Activated CD8-positive, alpha-beta memory T cell treated with anti-CD3 and anti-CD28 coated beads for 1 hour (primary cell): ENCODE measurements at regions not wholly inside any gene's neighbourhood (a gene's known extent, or its start where the extent isn't known, plus 50 kb on each side); places are given as distances from the start of the nearest gene placed in this dataset.

Experiments
- DNase-seq, 2 donors: peaks; one replicate each; pipeline ENCODE4 v3.0.0-alpha.2; 2020; ENCODE audit warnings: low read depth in 1 of 2; ENCODE audit errors: extremely low read depth in 1 of 2

GRCh38 chr5:39598661-39599248 lies 174.0 kb upstream of the DAB2 start:
- no peak for DNase-seq

DNA sequence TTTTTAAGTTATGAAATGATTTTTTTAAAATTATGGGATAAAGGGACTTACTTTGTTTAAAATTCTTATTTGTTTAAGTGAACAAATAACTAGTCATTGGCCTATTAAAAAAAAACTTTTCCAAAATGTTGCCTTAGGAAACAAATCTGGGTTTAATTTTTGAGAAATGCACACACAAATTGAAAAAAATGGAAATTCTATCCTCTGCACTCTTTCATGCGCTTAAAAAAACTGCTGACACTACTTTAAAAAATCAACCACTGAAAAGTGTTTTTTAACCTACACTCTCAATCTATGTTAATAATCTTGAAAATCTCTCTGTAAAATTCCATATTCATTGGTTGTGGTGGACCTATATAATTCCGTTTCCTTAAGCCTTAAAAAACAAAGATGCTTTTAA lies 163.4 kb upstream of the DAB2 start:
- no peak for DNase-seq

- no peak for DNase-seq
These were observed 162.9 kb upstream of the DAB2 start for GRCh38 chr5:39587675-39588074.

DNA sequence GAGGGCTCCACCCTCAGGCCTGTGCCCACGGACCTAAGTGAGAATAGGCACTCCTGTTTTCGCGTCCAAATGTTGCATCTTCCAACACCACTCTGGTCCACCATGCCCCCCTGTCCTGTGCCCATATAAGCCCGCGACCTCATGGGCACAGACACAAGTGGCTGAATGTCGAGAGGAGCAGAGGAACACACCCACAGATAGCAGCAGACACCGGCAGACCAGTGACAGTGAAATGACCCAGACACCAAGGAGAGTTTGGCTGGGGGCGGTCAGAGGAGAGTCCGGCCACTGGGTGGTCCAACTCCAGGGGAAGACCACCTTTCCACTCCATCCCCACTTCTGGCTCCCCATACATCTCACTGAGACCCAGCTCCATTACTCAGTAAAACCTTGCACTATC lies 161.4 kb upstream of the DAB2 start:
- no peak for DNase-seq

GRCh38 chr5:39584927-39585326 lies 160.1 kb upstream of the DAB2 start:
- no peak for DNase-seq

DNA sequence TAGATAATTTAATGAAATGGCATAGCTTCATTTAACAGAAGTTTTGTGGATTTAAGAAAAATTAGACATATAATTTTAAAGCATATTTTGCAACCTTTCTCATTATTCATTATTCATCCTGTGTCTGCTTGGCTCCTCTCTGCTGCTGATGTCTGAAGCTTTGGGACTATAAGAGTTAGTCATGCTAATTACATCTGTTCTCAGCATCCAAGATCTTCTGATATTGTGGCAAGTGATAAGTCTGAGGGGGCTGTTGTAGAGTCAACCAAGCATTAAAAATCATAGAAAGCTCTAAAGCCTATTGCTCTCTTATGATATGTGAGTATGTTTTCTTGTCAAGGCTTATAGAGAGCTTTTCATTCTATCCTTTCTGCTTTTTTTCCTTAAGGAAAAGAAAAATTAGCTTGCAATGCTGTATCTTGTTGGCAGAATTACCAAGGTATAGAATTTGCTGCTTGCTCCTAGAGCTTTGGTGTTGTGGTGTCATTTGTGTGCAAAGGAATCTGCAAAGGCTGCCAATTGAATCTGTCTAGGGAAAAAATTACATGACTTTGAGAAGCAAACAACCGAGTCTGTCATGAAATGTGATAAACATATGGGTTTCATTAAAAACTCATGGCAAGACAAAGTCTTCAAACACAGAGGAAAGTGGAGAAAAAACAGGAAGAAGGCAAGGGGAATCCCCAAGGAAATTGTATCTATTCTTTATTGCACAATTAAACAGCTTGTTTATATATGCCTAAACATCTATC lies 156.1 kb upstream of the DAB2 start:
- no peak for DNase-seq

GRCh38 chr5:39579750-39580149 lies 155.0 kb upstream of the DAB2 start:
- no peak for DNase-seq

DNA sequence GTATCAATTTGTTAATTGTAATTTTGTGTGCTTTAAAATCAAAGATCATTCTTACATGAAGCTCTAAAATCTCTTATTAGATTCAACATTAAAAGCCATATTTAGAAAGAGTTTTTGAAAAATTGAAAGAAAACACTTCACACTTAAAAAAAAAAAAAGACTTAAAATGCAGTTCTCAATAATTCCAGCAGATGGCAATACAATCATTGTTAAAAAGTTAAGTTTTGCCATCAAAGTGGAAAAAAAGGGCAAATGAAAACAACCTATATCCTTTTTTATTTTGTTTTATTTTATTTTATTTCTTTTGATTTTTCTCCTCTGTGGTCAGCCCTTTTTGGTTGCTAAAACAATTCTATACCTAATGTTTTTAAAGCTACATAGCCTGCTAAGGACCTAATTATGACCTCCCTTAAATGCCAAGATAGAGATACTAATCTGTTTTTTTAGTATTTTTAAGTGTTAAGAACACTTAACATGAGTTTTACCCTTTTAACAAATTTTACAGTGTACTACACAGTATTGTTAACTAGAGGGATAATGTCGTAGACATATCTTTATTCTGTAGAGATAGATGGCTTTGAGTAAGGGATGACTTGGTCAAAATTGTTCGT lies 154.2 kb upstream of the DAB2 start:
- DNase-seq: no peak

DNA sequence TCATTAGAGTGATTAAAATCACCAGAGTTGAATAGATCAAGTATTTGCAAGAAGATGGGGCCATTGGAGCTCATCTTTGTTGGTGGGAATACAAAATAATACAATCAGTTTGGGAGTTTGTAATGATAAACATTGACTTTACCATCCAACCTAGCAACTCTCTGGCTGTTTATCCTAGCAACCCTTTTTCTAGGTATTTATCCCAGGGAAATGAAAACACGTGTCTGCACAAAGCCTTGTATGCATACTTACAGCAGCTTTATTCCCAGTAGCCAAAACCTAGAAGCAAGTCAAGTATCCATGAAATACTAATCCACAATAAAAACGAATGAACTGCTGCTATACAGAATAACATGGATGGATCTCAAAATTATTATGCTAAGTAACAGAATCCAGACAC lies 152.7 kb upstream of the DAB2 start:
- DNase-seq: no peak

DNA sequence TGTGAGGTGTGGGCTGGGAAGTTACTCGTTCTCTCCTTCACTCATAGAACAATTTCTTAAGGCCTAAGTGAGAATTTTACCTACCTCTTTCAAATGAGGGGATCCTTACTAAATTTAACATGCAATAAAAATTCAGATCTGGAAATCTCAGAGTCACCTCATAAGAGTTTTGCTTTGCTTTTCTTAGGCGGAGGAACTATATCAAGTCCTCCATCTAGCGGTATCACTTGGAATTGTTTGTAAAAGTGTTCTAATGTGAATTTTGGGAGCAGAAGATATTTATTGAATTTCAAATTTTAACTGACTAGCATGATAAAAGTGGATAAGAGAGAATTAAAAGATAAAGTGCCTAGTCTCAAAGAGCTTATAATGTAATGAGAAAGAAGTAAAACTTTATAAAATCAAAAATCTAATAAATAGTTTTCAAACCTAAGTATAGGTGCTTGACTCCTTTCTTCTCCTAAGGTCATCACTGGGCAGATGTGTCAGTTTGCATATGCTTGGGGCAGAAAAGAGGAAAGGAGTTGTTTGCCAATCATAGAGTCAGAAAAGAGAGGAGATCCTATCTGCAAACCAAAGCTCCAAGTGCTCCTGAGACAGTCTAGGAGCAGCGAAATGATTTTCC lies 145.7 kb upstream of the DAB2 start:
- DNase-seq: no peak

GRCh38 chr5:39569857-39570256 lies 145.1 kb upstream of the DAB2 start:
- no peak for DNase-seq

GRCh38 chr5:39566891-39567290 lies 142.1 kb upstream of the DAB2 start:
- no peak for DNase-seq

DNA sequence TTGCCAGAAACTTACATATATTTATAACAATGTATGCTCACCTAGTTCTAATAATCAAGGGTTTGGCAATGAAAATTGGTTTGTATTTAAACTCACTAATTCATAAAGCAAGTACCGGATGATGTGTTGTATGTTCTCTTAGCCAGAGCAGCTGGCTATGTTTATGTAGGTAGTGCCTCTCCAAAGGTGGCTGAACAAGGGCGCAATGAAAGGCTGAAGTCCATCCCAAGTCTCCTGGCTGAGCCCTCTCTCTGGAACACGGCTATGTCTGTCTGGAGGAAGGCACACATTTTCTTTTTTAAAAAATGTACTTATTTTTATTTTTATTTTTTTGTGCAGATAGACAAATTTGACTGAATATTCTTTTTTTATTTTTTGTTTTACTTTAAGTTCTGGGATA lies 141.2 kb upstream of the DAB2 start:
- no peak for DNase-seq

DNA sequence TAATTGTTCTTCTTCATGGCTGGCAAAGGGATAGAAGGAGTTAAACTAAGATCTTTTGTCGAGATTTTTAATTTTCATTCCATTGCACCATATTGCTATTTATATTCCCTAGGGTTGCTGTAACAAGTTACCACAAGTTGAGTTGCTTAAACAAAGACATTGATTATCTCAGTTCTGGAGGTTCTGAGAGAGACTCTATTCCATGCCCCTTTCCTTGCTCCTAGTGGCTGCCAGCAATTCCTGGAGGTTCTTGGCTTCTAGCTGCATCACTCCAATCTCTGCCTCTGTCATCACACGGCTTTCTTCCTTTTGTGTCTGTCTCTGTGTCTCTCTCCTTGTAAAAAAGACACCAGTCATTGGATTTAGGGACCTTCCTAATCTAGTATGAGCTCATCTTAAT lies 136.6 kb upstream of the DAB2 start:
- no peak for DNase-seq

DNA sequence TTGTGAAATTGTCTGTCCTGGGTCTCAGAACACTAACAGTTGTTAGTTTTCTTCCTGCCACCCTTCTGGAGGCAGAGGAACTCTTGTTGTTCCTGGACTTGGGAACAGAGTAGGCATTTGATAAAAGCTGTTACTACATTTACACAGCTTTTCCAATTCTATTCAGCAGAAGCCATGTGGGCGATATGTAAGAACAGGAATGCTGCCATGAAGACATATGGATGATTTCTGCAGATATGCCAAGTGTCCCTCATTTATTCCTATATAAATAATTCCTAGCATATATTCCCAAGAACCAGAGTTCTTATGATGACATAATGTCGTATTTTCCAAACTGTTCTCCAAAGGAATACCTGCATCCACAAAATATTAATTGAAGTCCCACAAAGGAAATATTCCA lies 135.9 kb upstream of the DAB2 start:
- no peak for DNase-seq

GRCh38 chr5:39559923-39560322 lies 135.1 kb upstream of the DAB2 start:
- DNase-seq: no peak

- no peak for DNase-seq
These were observed 133.8 kb upstream of the DAB2 start for GRCh38 chr5:39558541-39558940.

DNA sequence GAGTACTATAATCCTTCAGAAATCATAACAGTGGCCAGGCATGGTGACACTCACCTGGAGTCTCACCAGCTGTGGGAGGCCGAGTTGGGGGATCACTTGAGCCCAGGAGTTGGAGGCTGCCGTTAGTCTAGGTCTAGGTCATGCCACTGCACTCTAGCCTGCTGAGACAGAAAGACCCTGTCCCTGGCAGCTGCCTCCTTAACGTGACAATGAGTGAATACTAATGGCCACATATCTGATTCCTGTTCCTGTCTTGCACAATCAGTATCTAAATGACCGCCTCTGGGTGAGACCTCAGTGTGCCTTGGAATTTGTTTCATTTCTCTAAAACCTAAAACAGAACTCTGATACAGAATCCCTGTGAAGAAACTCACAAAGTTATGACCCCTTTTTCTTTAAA lies 131.0 kb upstream of the DAB2 start:
- no peak for DNase-seq

GRCh38 chr5:39547553-39548154 lies 122.9 kb upstream of the DAB2 start:
- DNase-seq: no peak

- DNase-seq: no peak
These were observed 120.2 kb upstream of the DAB2 start for GRCh38 chr5:39544941-39545340.

DNA sequence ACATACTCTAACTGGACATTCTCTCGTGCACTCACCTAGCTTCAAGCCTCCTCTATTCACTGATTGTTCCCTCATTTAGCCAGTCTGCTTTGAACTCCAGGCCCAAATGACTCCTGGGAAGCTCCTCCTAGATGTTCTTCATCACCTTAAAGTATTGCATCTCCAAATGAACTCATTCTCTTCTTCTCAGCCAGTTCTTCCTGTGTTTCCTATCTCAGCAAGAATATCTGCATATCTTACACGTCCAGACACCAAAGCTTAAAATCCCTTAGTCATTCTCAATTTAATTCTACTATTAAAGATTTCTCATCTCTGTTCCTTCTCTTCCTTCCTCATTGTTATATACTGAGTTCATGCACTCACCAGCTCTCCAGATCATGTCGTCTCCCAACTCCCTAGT lies 118.6 kb upstream of the DAB2 start:
- DNase-seq: no peak
